ENCODE measurements at regions not wholly inside any gene's neighbourhood (a gene's known extent, or its start where the extent isn't known, plus 50 kb on each side); places are given as distances from the start of the nearest gene placed in this dataset.

GRCh38 chr7:67947191-67947590 is 950.6 kb downstream of the TYW1 start:
- no peak overlapping the region for H3K4me3 ChIP-seq
- H3K4me3 Mint-ChIP-seq: no peak overlapping the region
- peaks cover 99% of the 10 kb centered on the region for H3K9me3 Mint-ChIP-seq
- H3K27ac Mint-ChIP-seq: no peak overlapping the region
- no peaks in the 10 kb centered on the region for H3K79me2 ChIP-seq (replicated peaks; ENCODE audit: insufficient read depth)
- TF ChIP-seq JUNB (IDR thresholded peaks at IDR 0.05; ENCODE audit: unreplicated experiment) (no peak), EZH2 (IDR thresholded peaks at IDR 0.05; ENCODE audit: low read depth, unreplicated experiment) (no peak), ZNF331 (CRISPR knock-in tag; IDR thresholded peaks at IDR 0.05; ENCODE audit: low read depth) (no peak), EZH2phosphoT487 (IDR thresholded peaks at IDR 0.05; ENCODE audit: unreplicated experiment) (no peak), STAT1 (IDR thresholded peaks at IDR 0.05; ENCODE audit: unreplicated experiment) (no peak), POLR2AphosphoS5 (IDR thresholded peaks at IDR 0.05; ENCODE audit: low read depth) (no peak), CREB1 (CRISPR knock-in tag; IDR thresholded peaks at IDR 0.05; ENCODE audit: low read depth) (no peak), NANOG (IDR thresholded peaks at IDR 0.05; ENCODE audit: borderline replicate concordance) (no peak), ZNF114 (CRISPR knock-in tag; IDR thresholded peaks at IDR 0.05) (no peak)
- TF ChIP-seq, protein P1, sequence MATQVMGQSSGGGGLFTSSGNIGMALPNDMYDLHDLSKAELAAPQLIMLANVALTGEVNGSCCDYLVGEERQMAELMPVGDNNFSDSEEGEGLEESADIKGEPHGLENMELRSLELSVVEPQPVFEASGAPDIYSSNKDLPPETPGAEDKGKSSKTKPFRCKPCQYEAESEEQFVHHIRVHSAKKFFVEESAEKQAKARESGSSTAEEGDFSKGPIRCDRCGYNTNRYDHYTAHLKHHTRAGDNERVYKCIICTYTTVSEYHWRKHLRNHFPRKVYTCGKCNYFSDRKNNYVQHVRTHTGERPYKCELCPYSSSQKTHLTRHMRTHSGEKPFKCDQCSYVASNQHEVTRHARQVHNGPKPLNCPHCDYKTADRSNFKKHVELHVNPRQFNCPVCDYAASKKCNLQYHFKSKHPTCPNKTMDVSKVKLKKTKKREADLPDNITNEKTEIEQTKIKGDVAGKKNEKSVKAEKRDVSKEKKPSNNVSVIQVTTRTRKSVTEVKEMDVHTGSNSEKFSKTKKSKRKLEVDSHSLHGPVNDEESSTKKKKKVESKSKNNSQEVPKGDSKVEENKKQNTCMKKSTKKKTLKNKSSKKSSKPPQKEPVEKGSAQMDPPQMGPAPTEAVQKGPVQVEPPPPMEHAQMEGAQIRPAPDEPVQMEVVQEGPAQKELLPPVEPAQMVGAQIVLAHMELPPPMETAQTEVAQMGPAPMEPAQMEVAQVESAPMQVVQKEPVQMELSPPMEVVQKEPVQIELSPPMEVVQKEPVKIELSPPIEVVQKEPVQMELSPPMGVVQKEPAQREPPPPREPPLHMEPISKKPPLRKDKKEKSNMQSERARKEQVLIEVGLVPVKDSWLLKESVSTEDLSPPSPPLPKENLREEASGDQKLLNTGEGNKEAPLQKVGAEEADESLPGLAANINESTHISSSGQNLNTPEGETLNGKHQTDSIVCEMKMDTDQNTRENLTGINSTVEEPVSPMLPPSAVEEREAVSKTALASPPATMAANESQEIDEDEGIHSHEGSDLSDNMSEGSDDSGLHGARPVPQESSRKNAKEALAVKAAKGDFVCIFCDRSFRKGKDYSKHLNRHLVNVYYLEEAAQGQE (IDR thresholded peaks at IDR 0.05; ENCODE audit: unreplicated experiment): no peak
- TF ChIP-seq, protein P2, sequence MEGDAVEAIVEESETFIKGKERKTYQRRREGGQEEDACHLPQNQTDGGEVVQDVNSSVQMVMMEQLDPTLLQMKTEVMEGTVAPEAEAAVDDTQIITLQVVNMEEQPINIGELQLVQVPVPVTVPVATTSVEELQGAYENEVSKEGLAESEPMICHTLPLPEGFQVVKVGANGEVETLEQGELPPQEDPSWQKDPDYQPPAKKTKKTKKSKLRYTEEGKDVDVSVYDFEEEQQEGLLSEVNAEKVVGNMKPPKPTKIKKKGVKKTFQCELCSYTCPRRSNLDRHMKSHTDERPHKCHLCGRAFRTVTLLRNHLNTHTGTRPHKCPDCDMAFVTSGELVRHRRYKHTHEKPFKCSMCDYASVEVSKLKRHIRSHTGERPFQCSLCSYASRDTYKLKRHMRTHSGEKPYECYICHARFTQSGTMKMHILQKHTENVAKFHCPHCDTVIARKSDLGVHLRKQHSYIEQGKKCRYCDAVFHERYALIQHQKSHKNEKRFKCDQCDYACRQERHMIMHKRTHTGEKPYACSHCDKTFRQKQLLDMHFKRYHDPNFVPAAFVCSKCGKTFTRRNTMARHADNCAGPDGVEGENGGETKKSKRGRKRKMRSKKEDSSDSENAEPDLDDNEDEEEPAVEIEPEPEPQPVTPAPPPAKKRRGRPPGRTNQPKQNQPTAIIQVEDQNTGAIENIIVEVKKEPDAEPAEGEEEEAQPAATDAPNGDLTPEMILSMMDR (conservative IDR thresholded peaks at IDR 0.05; ENCODE audit: low read depth in 2 of 2): no peak
- TF ChIP-seq, protein P3, sequence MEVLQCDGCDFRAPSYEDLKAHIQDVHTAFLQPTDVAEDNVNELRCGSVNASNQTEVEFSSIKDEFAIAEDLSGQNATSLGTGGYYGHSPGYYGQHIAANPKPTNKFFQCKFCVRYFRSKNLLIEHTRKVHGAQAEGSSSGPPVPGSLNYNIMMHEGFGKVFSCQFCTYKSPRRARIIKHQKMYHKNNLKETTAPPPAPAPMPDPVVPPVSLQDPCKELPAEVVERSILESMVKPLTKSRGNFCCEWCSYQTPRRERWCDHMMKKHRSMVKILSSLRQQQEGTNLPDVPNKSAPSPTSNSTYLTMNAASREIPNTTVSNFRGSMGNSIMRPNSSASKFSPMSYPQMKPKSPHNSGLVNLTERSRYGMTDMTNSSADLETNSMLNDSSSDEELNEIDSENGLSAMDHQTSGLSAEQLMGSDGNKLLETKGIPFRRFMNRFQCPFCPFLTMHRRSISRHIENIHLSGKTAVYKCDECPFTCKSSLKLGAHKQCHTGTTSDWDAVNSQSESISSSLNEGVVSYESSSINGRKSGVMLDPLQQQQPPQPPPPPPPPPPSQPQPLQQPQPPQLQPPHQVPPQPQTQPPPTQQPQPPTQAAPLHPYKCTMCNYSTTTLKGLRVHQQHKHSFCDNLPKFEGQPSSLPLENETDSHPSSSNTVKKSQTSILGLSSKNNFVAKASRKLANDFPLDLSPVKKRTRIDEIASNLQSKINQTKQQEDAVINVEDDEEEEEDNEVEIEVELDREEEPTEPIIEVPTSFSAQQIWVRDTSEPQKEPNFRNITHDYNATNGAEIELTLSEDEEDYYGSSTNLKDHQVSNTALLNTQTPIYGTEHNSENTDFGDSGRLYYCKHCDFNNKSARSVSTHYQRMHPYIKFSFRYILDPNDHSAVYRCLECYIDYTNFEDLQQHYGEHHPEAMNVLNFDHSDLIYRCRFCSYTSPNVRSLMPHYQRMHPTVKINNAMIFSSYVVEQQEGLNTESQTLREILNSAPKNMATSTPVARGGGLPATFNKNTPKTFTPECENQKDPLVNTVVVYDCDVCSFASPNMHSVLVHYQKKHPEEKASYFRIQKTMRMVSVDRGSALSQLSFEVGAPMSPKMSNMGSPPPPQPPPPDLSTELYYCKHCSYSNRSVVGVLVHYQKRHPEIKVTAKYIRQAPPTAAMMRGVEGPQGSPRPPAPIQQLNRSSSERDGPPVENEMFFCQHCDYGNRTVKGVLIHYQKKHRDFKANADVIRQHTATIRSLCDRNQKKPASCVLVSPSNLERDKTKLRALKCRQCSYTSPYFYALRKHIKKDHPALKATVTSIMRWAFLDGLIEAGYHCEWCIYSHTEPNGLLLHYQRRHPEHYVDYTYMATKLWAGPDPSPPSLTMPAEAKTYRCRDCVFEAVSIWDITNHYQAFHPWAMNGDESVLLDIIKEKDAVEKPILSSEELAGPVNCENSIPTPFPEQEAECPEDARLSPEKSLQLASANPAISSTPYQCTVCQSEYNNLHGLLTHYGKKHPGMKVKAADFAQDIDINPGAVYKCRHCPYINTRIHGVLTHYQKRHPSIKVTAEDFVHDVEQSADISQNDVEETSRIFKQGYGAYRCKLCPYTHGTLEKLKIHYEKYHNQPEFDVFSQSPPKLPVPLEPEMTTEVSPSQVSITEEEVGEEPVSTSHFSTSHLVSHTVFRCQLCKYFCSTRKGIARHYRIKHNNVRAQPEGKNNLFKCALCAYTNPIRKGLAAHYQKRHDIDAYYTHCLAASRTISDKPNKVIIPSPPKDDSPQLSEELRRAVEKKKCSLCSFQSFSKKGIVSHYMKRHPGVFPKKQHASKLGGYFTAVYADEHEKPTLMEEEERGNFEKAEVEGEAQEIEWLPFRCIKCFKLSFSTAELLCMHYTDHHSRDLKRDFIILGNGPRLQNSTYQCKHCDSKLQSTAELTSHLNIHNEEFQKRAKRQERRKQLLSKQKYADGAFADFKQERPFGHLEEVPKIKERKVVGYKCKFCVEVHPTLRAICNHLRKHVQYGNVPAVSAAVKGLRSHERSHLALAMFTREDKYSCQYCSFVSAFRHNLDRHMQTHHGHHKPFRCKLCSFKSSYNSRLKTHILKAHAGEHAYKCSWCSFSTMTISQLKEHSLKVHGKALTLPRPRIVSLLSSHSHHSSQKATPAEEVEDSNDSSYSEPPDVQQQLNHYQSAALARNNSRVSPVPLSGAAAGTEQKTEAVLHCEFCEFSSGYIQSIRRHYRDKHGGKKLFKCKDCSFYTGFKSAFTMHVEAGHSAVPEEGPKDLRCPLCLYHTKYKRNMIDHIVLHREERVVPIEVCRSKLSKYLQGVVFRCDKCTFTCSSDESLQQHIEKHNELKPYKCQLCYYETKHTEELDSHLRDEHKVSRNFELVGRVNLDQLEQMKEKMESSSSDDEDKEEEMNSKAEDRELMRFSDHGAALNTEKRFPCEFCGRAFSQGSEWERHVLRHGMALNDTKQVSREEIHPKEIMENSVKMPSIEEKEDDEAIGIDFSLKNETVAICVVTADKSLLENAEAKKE (CRISPR knock-in tag; IDR thresholded peaks at IDR 0.05): no peak
- TF ChIP-seq, protein P4, sequence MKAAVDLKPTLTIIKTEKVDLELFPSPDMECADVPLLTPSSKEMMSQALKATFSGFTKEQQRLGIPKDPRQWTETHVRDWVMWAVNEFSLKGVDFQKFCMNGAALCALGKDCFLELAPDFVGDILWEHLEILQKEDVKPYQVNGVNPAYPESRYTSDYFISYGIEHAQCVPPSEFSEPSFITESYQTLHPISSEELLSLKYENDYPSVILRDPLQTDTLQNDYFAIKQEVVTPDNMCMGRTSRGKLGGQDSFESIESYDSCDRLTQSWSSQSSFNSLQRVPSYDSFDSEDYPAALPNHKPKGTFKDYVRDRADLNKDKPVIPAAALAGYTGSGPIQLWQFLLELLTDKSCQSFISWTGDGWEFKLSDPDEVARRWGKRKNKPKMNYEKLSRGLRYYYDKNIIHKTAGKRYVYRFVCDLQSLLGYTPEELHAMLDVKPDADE (IDR thresholded peaks at IDR 0.05): no peak
- H2AFZ ChIP-seq: no peak overlapping the region
- no peak overlapping the region for H3K27ac ChIP-seq (ENCODE audit: low read depth)
- H3K4me1 Mint-ChIP-seq: no peaks in the 10 kb centered on the region
- peaks cover 8% of the 10 kb centered on the region for H3K27me3 Mint-ChIP-seq (ENCODE audit: insufficient read depth, low read depth, poor library complexity)
- H3K9me2 ChIP-seq (ENCODE audit: insufficient read depth): no peaks in the 10 kb centered on the region
- ATAC-seq (no peak), DNase-seq (ENCODE audit: low spot score) (no peak)
- no peaks in the 10 kb centered on the region for H4K20me1 ChIP-seq (replicated peaks; ENCODE audit: insufficient read depth)
- H3K4me2 ChIP-seq: no peak overlapping the region
- H3F3A ChIP-seq (replicated peaks; ENCODE audit: low read depth): no peaks in the 10 kb centered on the region
- no peaks in the 10 kb centered on the region for H3K4me1 ChIP-seq (ENCODE audit: insufficient read depth)
- H3K27me3 ChIP-seq (ENCODE audit: insufficient read depth): no peaks in the 10 kb centered on the region
- no peaks in the 10 kb centered on the region; the same call in 1 of the 2 replicates for H3K36me3 ChIP-seq (ENCODE audit: insufficient read depth)
- H3K36me3 Mint-ChIP-seq (ENCODE audit: low read depth): peaks cover 42% of the 10 kb centered on the region
